CD4-positive, alpha-beta T cell treated with Interleukin-12 subunit alpha and Interleukin-12 subunit beta, for 1 hour (primary cell): ENCODE measurements at regions not wholly inside any gene's neighbourhood (a gene's known extent, or its start where the extent isn't known, plus 50 kb on each side); places are given as distances from the start of the nearest gene placed in this dataset.

Source experiments
- DNase-seq: peaks from one replicate; pipeline ENCODE4 v3.0.0-alpha.2; 2020

- no peak for DNase-seq
Observed at GRCh38 chr18:47593744-47594472, 336.6 kb downstream of the SMAD2 start.

GRCh38 chr18:47591429-47591828 lies 339.0 kb downstream of the SMAD2 start:
- DNase-seq = no peak

- DNase-seq = no peak
Observed at GRCh38 chr18:47587587-47587986, 336.1 kb upstream of the SKOR2 start.

GRCh38 chr18:47586418-47587070 lies 335.1 kb upstream of the SKOR2 start:
- DNase-seq = no peak

- DNase-seq = no peak
Observed at GRCh38 chr18:47585914-47586313, 334.5 kb upstream of the SKOR2 start.

- no peak for DNase-seq
Observed at GRCh38 chr18:47585136-47585535, 333.7 kb upstream of the SKOR2 start.

- DNase-seq = no peak
Observed at GRCh38 chr18:47582093-47582492, 330.6 kb upstream of the SKOR2 start.

GRCh38 chr18:47577520-47577919 lies 326.1 kb upstream of the SKOR2 start:
- DNase-seq = no peak

- no peak for DNase-seq
Observed at GRCh38 chr18:47574966-47575365, 323.5 kb upstream of the SKOR2 start.

GRCh38 chr18:47571957-47572356 lies 320.5 kb upstream of the SKOR2 start:
- DNase-seq = no peak

GRCh38 chr18:47566809-47567208 lies 315.3 kb upstream of the SKOR2 start:
- no peak for DNase-seq

- DNase-seq = no peak
Observed at GRCh38 chr18:47560723-47561715, 309.6 kb upstream of the SKOR2 start.

- no peak for DNase-seq
Observed at GRCh38 chr18:47558110-47558750, 306.8 kb upstream of the SKOR2 start.

- no peak for DNase-seq
Observed at GRCh38 chr18:47557160-47557559, 305.7 kb upstream of the SKOR2 start.

GRCh38 chr18:47552783-47553182 lies 301.3 kb upstream of the SKOR2 start:
- no peak for DNase-seq

GRCh38 chr18:47550611-47551010 lies 299.2 kb upstream of the SKOR2 start:
- no peak for DNase-seq

- DNase-seq = no peak
Observed at GRCh38 chr18:47549021-47549540, 297.6 kb upstream of the SKOR2 start.

GRCh38 chr18:47547539-47548202 lies 296.2 kb upstream of the SKOR2 start:
- DNase-seq = no peak

GRCh38 chr18:47545613-47546012 lies 294.2 kb upstream of the SKOR2 start:
- no peak for DNase-seq

GRCh38 chr18:47543080-47543479 lies 291.6 kb upstream of the SKOR2 start:
- no peak for DNase-seq

GRCh38 chr18:47542551-47542950 lies 291.1 kb upstream of the SKOR2 start:
- no peak for DNase-seq

- no peak for DNase-seq
Observed at GRCh38 chr18:47531717-47532116, 280.3 kb upstream of the SKOR2 start.
